Keratinocyte (primary cell): ENCODE measurements at regions not wholly inside any gene's neighbourhood (a gene's known extent, or its start where the extent isn't known, plus 50 kb on each side); places are given as distances from the start of the nearest gene placed in this dataset.

Source experiments
- DNase-seq: peaks from one replicate; pipeline ENCODE4 v3.0.0-alpha.2; 2011; ENCODE audit warnings: low read depth, missing footprints, low spot score
- FAIRE-seq: peaks from 2 replicates; lab custom pipeline; 2011; peaks lifted over from hg19 to GRCh38; lab: Jason Lieb, UNC
- H2AFZ ChIP-seq: 2 replicates; pipeline ENCODE4 v1.6.0; 2012; ENCODE audit warnings: low read length, control low read depth, inconsistent platforms; ENCODE audit not compliant: control insufficient read depth
- H3K27ac ChIP-seq: 2 replicates; pipeline ENCODE4 v1.5.1; 2011; ENCODE audit warnings: low read length; ENCODE audit not compliant: control insufficient read depth, insufficient read depth
- H3K27me3 ChIP-seq: 3 replicates; pipeline ENCODE4 v1.6.0; 2011; ENCODE audit warnings: low read length; ENCODE audit not compliant: control insufficient read depth, insufficient read depth; ENCODE audit errors: extremely low read depth
- H3K36me3 ChIP-seq, 2 experiments: 2 replicates in 1 of 2; 3 replicates in 1 of 2; pipeline ENCODE4 v1.5.1; 2011; ENCODE audit warnings: low read length in 2 of 2, mild to moderate bottlenecking in 1 of 2; ENCODE audit not compliant: control insufficient read depth in 2 of 2, insufficient read depth in 2 of 2; ENCODE audit errors: extremely low read depth in 1 of 2
- H3K4me1 ChIP-seq: 3 replicates; pipeline ENCODE4 v1.5.1; 2011; ENCODE audit warnings: low read length; ENCODE audit not compliant: control insufficient read depth, insufficient read depth; ENCODE audit errors: extremely low read depth
- H3K4me2 ChIP-seq: 3 replicates; pipeline ENCODE4 v1.6.0; 2011; ENCODE audit warnings: low read depth, low read length; ENCODE audit not compliant: control insufficient read depth, insufficient read depth; ENCODE audit errors: extremely low read depth
- H3K4me3 ChIP-seq, 3 experiments: fragments of 200-600 bp in 1 of 3; sonication (generic) in 1 of 3; 2 replicates in 2 of 3; 3 replicates in 1 of 3; pipeline ENCODE4 v1.5.1; 2011 to 2016; ENCODE audit warnings: low read length in 3 of 3, mild to moderate bottlenecking in 3 of 3, control low read depth in 2 of 3, inconsistent platforms in 1 of 3, low read depth in 1 of 3, mixed read lengths in 1 of 3, mixed run types in 1 of 3, moderate library complexity in 1 of 3; ENCODE audit not compliant: control insufficient read depth in 2 of 3, insufficient read depth in 2 of 3; ENCODE audit errors: extremely low read depth in 1 of 3
- H3K79me2 ChIP-seq: 2 replicates; pipeline ENCODE4 v1.6.0; 2012; ENCODE audit warnings: low read length; ENCODE audit not compliant: control insufficient read depth, insufficient read depth
- H3K9ac ChIP-seq: 3 replicates; pipeline ENCODE4 v1.6.0; 2011; ENCODE audit warnings: low read length; ENCODE audit not compliant: control insufficient read depth, insufficient read depth; ENCODE audit errors: extremely low read depth
- H3K9me1 ChIP-seq: 3 replicates; pipeline ENCODE4 v1.6.0; 2011; ENCODE audit warnings: low read length; ENCODE audit not compliant: control insufficient read depth, insufficient read depth; ENCODE audit errors: extremely low read depth
- H3K9me3 ChIP-seq: 2 replicates; pipeline ENCODE4 v1.5.1; 2012; ENCODE audit warnings: low read depth, low read length; ENCODE audit not compliant: control insufficient read depth
- H4K20me1 ChIP-seq: 3 replicates; pipeline ENCODE4 v1.6.0; 2011; ENCODE audit warnings: low read length; ENCODE audit not compliant: control insufficient read depth, insufficient read depth; ENCODE audit errors: extremely low read depth
- CTCF ChIP-seq, 3 experiments: IDR thresholded peaks in 1 of 3; conservative IDR thresholded peaks in 1 of 3; optimal IDR thresholded peaks in 1 of 3; 2 replicates in 2 of 3; 3 replicates in 1 of 3; pipeline versions ENCODE3 to v1.5.1; 2011; ENCODE audit warnings: low read length in 3 of 3, mild to moderate bottlenecking in 3 of 3, moderate library complexity in 2 of 3, control low read depth in 1 of 3, inconsistent platforms in 1 of 3; ENCODE audit not compliant: insufficient read depth in 2 of 3; ENCODE audit errors: extremely low read depth in 1 of 3
- EZH2 ChIP-seq: IDR thresholded peaks from one replicate; pipeline ENCODE4 v1.6.1; 2012; ENCODE audit warnings: inconsistent platforms, mild to moderate bottlenecking, low read length, moderate library complexity
- dilution Hi-C: fragments of 300-500 bp; cut with MboI; formaldehyde crosslinking; loops from one replicate; pipeline ENCODE4 v1.7.0; 2020; ENCODE audit warnings: low sequenced_read_pairs; ENCODE audit not compliant: extremely low pct_ligation_motif_present

- dilution Hi-C loops: no loop called here
- no peak for FAIRE-seq
- H4K20me1 ChIP-seq: no peaks in the 10 kb centered on the region
- H3K9me3 ChIP-seq: no peaks in the 10 kb centered on the region
- H2AFZ ChIP-seq: no peak overlapping the region
- DNase-seq: no peak
- H3K9me1 ChIP-seq: no peaks in the 10 kb centered on the region
- no peak overlapping the region for H3K27ac ChIP-seq
- no peaks in the 10 kb centered on the region for H3K4me1 ChIP-seq
- H3K36me3 ChIP-seq: no peaks in the 10 kb centered on the region
- no peaks in the 10 kb centered on the region for H3K79me2 ChIP-seq
- H3K27me3 ChIP-seq: no peaks in the 10 kb centered on the region
- H3K4me3 ChIP-seq: no peak overlapping the region
- no peak overlapping the region for H3K9ac ChIP-seq
- H3K4me2 ChIP-seq: no peak overlapping the region
- TF ChIP-seq EZH2 (no peak), CTCF (optimal IDR thresholded peaks at IDR 0.05 in 1 of 3, IDR thresholded peaks at IDR 0.05 in 1 of 3, conservative IDR thresholded peaks at IDR 0.05 in 1 of 3; ENCODE audit: extremely low read depth in 1 of 3, insufficient read depth in 2 of 3, low read length in 3 of 3) (no peak)
Observed at GRCh38 chr10:78515873-78516153, 482.1 kb downstream of the RPS24 start.

- no peaks in the 10 kb centered on the region for H4K20me1 ChIP-seq
- no peak for DNase-seq
- no peak for FAIRE-seq
Observed at GRCh38 chr10:78516236-78516635, 482.6 kb downstream of the RPS24 start.

More at GRCh38 chr10:78516236-78516635, 482.6 kb downstream of the RPS24 start:
- no peaks in the 10 kb centered on the region for H3K9me3 ChIP-seq
- no peak overlapping the region for H2AFZ ChIP-seq
- H3K4me1 ChIP-seq: no peaks in the 10 kb centered on the region
- no peak overlapping the region for H3K4me2 ChIP-seq
- no peak overlapping the region for H3K27ac ChIP-seq
- dilution Hi-C loops: no loop called here
- no peaks in the 10 kb centered on the region for H3K79me2 ChIP-seq
- no peaks in the 10 kb centered on the region for H3K9me1 ChIP-seq
- H3K4me3 ChIP-seq: no peak overlapping the region
- H3K9ac ChIP-seq: no peak overlapping the region
- H3K27me3 ChIP-seq: no peaks in the 10 kb centered on the region
- no peaks in the 10 kb centered on the region for H3K36me3 ChIP-seq
- TF ChIP-seq CTCF (optimal IDR thresholded peaks at IDR 0.05 in 1 of 3, IDR thresholded peaks at IDR 0.05 in 1 of 3, conservative IDR thresholded peaks at IDR 0.05 in 1 of 3; ENCODE audit: extremely low read depth in 1 of 3, insufficient read depth in 2 of 3, low read length in 3 of 3) (no peak), EZH2 (no peak)
